HepG2 (cell line): ENCODE measurements at regions not wholly inside any gene's neighbourhood (a gene's known extent, or its start where the extent isn't known, plus 50 kb on each side); places are given as distances from the start of the nearest gene placed in this dataset.

Experiments used
- FOXA1 ChIP-seq, 2 experiments: fragments of 450-650 bp in 1 of 2; sonication (generic) in 1 of 2; formaldehyde crosslinking in 1 of 2; IDR thresholded peaks; 2 replicates each; pipeline versions ENCODE4 v1.4.0 to v1.6.1; 2016 to 2020; ENCODE audit warnings: missing genetic modification reagents in 1 of 2
- SP140L ChIP-seq: sonication (generic); formaldehyde crosslinking; IDR thresholded peaks from 2 replicates; pipeline ENCODE4 v1.4.0; 2020; ENCODE audit warnings: missing genetic modification reagents, borderline replicate concordance
- SP2 ChIP-seq: sonication (generic); formaldehyde crosslinking; IDR thresholded peaks from 2 replicates; pipeline ENCODE4 v1.5.1; 2020; ENCODE audit warnings: mild to moderate bottlenecking, missing genetic modification reagents
- YEATS2 ChIP-seq: sonication (generic); formaldehyde crosslinking; IDR thresholded peaks from 2 replicates; pipeline ENCODE4 v1.4.0; 2020; ENCODE audit warnings: missing genetic modification reagents, borderline replicate concordance
- ZNF431 ChIP-seq: sonication (generic); formaldehyde crosslinking; IDR thresholded peaks from 2 replicates; pipeline ENCODE4 v1.9.0; 2022; ENCODE audit warnings: missing genetic modification reagents, low read depth, mild to moderate bottlenecking, borderline replicate concordance
- ZNF44 ChIP-seq: sonication (generic); formaldehyde crosslinking; IDR thresholded peaks from 2 replicates; pipeline ENCODE4 v1.5.1; 2020; ENCODE audit warnings: mild to moderate bottlenecking, missing genetic modification reagents
- TF ChIP-seq, protein P1 (sequence below): sonication (generic); formaldehyde crosslinking; IDR thresholded peaks from 2 replicates; pipeline ENCODE4 v1.8.1; 2023; ENCODE audit warnings: missing genetic modification reagents, inconsistent platforms, borderline replicate concordance
- TF ChIP-seq, protein P2 (sequence below): sonication (generic); formaldehyde crosslinking; IDR thresholded peaks from 2 replicates; pipeline ENCODE4 v1.5.1; 2020; ENCODE audit warnings: mild to moderate bottlenecking, moderate library complexity, missing genetic modification reagents
- TF ChIP-seq, protein P3 (sequence below): sonication (generic); formaldehyde crosslinking; IDR thresholded peaks from 2 replicates; pipeline ENCODE4 v1.5.0; 2020; ENCODE audit warnings: mild to moderate bottlenecking, missing genetic modification reagents
- TF ChIP-seq, protein P4 (sequence below): IDR thresholded peaks from 2 replicates; pipeline ENCODE4 v1.6.1; 2016; ENCODE audit warnings: low read depth, borderline replicate concordance
- TF ChIP-seq, protein P5 (sequence below): sonication (generic); formaldehyde crosslinking; IDR thresholded peaks from 2 replicates; pipeline ENCODE4 v1.9.0; 2021; ENCODE audit warnings: mild to moderate bottlenecking, missing genetic modification reagents
- TF ChIP-seq, protein P6 (sequence below): sonication (generic); formaldehyde crosslinking; IDR thresholded peaks from 2 replicates; pipeline ENCODE4 v1.8.0; 2022; ENCODE audit warnings: mild to moderate bottlenecking, missing genetic modification reagents, moderate library complexity

DNA sequence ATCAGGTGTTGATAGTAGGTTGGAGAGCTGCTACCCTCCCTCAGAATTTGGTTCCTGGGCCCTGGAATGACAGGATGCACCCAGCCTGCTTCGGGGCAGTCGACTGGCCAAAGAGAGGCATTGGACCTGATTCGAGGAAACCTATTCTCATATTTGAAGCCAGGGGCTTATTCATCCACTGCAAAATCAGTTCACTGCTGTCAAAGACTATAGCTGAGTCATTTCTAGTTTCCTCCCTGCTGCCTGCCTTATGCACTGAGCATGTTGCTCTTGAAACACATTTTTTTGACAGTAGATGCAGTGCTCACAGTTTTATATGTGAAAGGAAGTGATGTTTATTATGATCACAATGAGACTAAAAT lies 565.4 kb downstream of the ETS1 start (continued):
- TF ChIP-seq, protein P1, sequence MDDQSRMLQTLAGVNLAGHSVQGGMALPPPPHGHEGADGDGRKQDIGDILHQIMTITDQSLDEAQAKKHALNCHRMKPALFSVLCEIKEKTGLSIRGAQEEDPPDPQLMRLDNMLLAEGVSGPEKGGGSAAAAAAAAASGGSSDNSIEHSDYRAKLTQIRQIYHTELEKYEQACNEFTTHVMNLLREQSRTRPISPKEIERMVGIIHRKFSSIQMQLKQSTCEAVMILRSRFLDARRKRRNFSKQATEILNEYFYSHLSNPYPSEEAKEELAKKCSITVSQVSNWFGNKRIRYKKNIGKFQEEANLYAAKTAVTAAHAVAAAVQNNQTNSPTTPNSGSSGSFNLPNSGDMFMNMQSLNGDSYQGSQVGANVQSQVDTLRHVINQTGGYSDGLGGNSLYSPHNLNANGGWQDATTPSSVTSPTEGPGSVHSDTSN (CRISPR knock-in tag): no peak
- TF ChIP-seq, protein P2, sequence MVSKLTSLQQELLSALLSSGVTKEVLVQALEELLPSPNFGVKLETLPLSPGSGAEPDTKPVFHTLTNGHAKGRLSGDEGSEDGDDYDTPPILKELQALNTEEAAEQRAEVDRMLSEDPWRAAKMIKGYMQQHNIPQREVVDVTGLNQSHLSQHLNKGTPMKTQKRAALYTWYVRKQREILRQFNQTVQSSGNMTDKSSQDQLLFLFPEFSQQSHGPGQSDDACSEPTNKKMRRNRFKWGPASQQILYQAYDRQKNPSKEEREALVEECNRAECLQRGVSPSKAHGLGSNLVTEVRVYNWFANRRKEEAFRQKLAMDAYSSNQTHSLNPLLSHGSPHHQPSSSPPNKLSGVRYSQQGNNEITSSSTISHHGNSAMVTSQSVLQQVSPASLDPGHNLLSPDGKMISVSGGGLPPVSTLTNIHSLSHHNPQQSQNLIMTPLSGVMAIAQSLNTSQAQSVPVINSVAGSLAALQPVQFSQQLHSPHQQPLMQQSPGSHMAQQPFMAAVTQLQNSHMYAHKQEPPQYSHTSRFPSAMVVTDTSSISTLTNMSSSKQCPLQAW (CRISPR knock-in tag): no peak
- no peak for TF ChIP-seq YEATS2 (CRISPR knock-in tag)
- no peak for TF ChIP-seq ZNF431
- TF ChIP-seq, protein P3, sequence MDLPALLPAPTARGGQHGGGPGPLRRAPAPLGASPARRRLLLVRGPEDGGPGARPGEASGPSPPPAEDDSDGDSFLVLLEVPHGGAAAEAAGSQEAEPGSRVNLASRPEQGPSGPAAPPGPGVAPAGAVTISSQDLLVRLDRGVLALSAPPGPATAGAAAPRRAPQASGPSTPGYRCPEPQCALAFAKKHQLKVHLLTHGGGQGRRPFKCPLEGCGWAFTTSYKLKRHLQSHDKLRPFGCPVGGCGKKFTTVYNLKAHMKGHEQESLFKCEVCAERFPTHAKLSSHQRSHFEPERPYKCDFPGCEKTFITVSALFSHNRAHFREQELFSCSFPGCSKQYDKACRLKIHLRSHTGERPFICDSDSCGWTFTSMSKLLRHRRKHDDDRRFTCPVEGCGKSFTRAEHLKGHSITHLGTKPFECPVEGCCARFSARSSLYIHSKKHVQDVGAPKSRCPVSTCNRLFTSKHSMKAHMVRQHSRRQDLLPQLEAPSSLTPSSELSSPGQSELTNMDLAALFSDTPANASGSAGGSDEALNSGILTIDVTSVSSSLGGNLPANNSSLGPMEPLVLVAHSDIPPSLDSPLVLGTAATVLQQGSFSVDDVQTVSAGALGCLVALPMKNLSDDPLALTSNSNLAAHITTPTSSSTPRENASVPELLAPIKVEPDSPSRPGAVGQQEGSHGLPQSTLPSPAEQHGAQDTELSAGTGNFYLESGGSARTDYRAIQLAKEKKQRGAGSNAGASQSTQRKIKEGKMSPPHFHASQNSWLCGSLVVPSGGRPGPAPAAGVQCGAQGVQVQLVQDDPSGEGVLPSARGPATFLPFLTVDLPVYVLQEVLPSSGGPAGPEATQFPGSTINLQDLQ: no peak
- TF ChIP-seq SP140L: no peak
- TF ChIP-seq ZNF44 (CRISPR knock-in tag): no peak
- TF ChIP-seq, protein P4, sequence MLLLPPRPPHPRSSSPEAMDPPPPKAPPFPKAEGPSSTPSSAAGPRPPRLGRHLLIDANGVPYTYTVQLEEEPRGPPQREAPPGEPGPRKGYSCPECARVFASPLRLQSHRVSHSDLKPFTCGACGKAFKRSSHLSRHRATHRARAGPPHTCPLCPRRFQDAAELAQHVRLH (CRISPR knock-in tag): no peak
- no peak for TF ChIP-seq SP2 (CRISPR knock-in tag)
- TF ChIP-seq, protein P5, sequence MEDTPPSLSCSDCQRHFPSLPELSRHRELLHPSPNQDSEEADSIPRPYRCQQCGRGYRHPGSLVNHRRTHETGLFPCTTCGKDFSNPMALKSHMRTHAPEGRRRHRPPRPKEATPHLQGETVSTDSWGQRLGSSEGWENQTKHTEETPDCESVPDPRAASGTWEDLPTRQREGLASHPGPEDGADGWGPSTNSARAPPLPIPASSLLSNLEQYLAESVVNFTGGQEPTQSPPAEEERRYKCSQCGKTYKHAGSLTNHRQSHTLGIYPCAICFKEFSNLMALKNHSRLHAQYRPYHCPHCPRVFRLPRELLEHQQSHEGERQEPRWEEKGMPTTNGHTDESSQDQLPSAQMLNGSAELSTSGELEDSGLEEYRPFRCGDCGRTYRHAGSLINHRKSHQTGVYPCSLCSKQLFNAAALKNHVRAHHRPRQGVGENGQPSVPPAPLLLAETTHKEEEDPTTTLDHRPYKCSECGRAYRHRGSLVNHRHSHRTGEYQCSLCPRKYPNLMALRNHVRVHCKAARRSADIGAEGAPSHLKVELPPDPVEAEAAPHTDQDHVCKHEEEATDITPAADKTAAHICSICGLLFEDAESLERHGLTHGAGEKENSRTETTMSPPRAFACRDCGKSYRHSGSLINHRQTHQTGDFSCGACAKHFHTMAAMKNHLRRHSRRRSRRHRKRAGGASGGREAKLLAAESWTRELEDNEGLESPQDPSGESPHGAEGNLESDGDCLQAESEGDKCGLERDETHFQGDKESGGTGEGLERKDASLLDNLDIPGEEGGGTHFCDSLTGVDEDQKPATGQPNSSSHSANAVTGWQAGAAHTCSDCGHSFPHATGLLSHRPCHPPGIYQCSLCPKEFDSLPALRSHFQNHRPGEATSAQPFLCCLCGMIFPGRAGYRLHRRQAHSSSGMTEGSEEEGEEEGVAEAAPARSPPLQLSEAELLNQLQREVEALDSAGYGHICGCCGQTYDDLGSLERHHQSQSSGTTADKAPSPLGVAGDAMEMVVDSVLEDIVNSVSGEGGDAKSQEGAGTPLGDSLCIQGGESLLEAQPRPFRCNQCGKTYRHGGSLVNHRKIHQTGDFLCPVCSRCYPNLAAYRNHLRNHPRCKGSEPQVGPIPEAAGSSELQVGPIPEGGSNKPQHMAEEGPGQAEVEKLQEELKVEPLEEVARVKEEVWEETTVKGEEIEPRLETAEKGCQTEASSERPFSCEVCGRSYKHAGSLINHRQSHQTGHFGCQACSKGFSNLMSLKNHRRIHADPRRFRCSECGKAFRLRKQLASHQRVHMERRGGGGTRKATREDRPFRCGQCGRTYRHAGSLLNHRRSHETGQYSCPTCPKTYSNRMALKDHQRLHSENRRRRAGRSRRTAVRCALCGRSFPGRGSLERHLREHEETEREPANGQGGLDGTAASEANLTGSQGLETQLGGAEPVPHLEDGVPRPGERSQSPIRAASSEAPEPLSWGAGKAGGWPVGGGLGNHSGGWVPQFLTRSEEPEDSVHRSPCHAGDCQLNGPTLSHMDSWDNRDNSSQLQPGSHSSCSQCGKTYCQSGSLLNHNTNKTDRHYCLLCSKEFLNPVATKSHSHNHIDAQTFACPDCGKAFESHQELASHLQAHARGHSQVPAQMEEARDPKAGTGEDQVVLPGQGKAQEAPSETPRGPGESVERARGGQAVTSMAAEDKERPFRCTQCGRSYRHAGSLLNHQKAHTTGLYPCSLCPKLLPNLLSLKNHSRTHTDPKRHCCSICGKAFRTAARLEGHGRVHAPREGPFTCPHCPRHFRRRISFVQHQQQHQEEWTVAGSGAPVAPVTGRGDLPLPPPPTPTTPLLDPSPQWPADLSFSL (CRISPR knock-in tag): no peak
- TF ChIP-seq, protein P6, sequence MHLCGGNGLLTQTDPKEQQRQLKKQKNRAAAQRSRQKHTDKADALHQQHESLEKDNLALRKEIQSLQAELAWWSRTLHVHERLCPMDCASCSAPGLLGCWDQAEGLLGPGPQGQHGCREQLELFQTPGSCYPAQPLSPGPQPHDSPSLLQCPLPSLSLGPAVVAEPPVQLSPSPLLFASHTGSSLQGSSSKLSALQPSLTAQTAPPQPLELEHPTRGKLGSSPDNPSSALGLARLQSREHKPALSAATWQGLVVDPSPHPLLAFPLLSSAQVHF (CRISPR knock-in tag): no peak
- no peak for TF ChIP-seq FOXA1 (IDR thresholded peaks at IDR 0.05)
- TF ChIP-seq FOXA1 (CRISPR knock-in tag; IDR thresholded peaks at IDR 0.05): no peak
- TF ChIP-seq, all 625 proteins: peak for 0
